HepG2 (cell line): ENCODE measurements at regions not wholly inside any gene's neighbourhood (a gene's known extent, or its start where the extent isn't known, plus 50 kb on each side); places are given as distances from the start of the nearest gene placed in this dataset.

Source experiments
- ATAC-seq: fragments of 200-7000 bp; cut with Tn5 transposase; 3 replicates; pipeline ENCODE4 v1.9.1; 2020; ENCODE audit warnings: mild to moderate bottlenecking, moderate library complexity
- BruUV-seq: library from RNA; stranded (reverse); fragments of 400-500 nt; replicated peaks from 2 replicates; lab custom pipeline; 2021; lab: Mats Ljungman, UMichigan
- CTCF ChIA-PET: fragments of 300-600 bp; formaldehyde crosslinking; extraction: SDS; loops from one replicate; lab custom pipeline; 2021; ENCODE audit warnings: low total read pairs, inconsistent platforms, low intra/inter-chr PET ratio; lab: Yijun Ruan, JAX
- POLR2A ChIA-PET: fragments of 350-600 bp; sonication (Branson Sonifier 250); formaldehyde crosslinking; loops from one replicate; lab custom pipeline; 2020; ENCODE audit warnings: antibody characterized with exemption, inconsistent platforms; lab: Yijun Ruan, JAX
- DNase-seq: peaks from one replicate; pipeline ENCODE4 v3.0.0-alpha.2; 2015; ENCODE audit warnings: low spot score
- FAIRE-seq: peaks from 3 replicates; lab custom pipeline; 2011; peaks lifted over from hg19 to GRCh38; lab: Jason Lieb, UNC
- H2AFZ ChIP-seq: one replicate; pipeline ENCODE4 v1.6.1; 2011; ENCODE audit warnings: low read length, inconsistent platforms
- H3K27ac ChIP-seq: fragments of 300-600 bp; 3 replicates; pipeline ENCODE4 v1.8.0; 2011; ENCODE audit warnings: mixed run types, mild to moderate bottlenecking, mixed read lengths, low read length, inconsistent platforms; ENCODE audit not compliant: insufficient read depth; ENCODE audit errors: extremely low read length
- H3K27me3 ChIP-seq, 2 experiments: fragments of 200-600 bp in 1 of 2; 2 replicates in 1 of 2; 3 replicates in 1 of 2; pipeline versions ENCODE4 v1.6.0 to v1.8.0; 2011; ENCODE audit warnings: low read length in 2 of 2, mild to moderate bottlenecking in 2 of 2, moderate library complexity in 2 of 2, inconsistent platforms in 1 of 2; ENCODE audit not compliant: insufficient read depth in 2 of 2, control insufficient read depth in 1 of 2
- H3K36me3 ChIP-seq, 2 experiments: fragments of 200-600 bp in 1 of 2; replicated peaks in 1 of 2; 2 replicates in 1 of 2; 3 replicates in 1 of 2; pipeline versions ENCODE4 v1.5.1 to v1.8.0; 2011; ENCODE audit warnings: low read length in 2 of 2, inconsistent platforms in 1 of 2; ENCODE audit not compliant: insufficient read depth in 2 of 2, control insufficient read depth in 1 of 2
- H3K4me1 ChIP-seq: 2 replicates; pipeline ENCODE4 v1.5.1; 2012; ENCODE audit warnings: low read length, inconsistent platforms; ENCODE audit not compliant: insufficient read depth
- H3K4me2 ChIP-seq: 2 replicates; pipeline ENCODE4 v1.6.0; 2011; ENCODE audit warnings: low read depth, low read length, inconsistent platforms
- H3K4me3 ChIP-seq, 3 experiments: fragments of 200-600 bp in 1 of 3; sonication (generic), shearing (Covaris generic) in 1 of 3; replicated peaks in 1 of 3; 2 replicates each; pipeline ENCODE4 v1.5.1; 2011 to 2016; ENCODE audit warnings: low read length in 3 of 3, inconsistent platforms in 2 of 3, low read depth in 2 of 3, mild to moderate bottlenecking in 2 of 3, control low read depth in 1 of 3, mixed read lengths in 1 of 3; ENCODE audit not compliant: insufficient read depth in 1 of 3
- H3K79me2 ChIP-seq: one replicate; pipeline ENCODE4 v1.6.1; 2011; ENCODE audit warnings: low read length, inconsistent platforms; ENCODE audit not compliant: insufficient read depth
- H3K9ac ChIP-seq: 2 replicates; pipeline ENCODE4 v1.6.0; 2011; ENCODE audit warnings: mild to moderate bottlenecking, low read depth, low read length, inconsistent platforms; ENCODE audit not compliant: insufficient read depth
- H3K9me3 ChIP-seq: 2 replicates; pipeline ENCODE4 v1.5.1; 2012; ENCODE audit warnings: mild to moderate bottlenecking, low read length
- H4K20me1 ChIP-seq: 2 replicates; pipeline ENCODE4 v1.6.0; 2011; ENCODE audit warnings: inconsistent platforms, mild to moderate bottlenecking, low read length, moderate library complexity; ENCODE audit not compliant: insufficient read depth
- EEA1 ChIP-seq: sonication (generic); formaldehyde crosslinking; IDR thresholded peaks from 2 replicates; pipeline ENCODE4 v1.5.1; 2020; ENCODE audit warnings: mild to moderate bottlenecking, missing genetic modification reagents, borderline replicate concordance
- MTA1 ChIP-seq: sonication (generic); formaldehyde crosslinking; IDR thresholded peaks from 2 replicates; pipeline ENCODE4 v1.4.0; 2020; ENCODE audit warnings: missing genetic modification reagents, mild to moderate bottlenecking, borderline replicate concordance
- SP5 ChIP-seq: IDR thresholded peaks from 2 replicates; pipeline ENCODE4 v1.6.1; 2016; ENCODE audit warnings: low read depth, borderline replicate concordance
- SUZ12 ChIP-seq: fragments of 150-350 bp; IDR thresholded peaks from 2 replicates; pipeline ENCODE4 v1.6.1; 2014; ENCODE audit warnings: low read depth, low read length
- TOPORS ChIP-seq: sonication (generic); formaldehyde crosslinking; IDR thresholded peaks from 2 replicates; pipeline ENCODE4 v1.8.0; 2023; ENCODE audit warnings: mild to moderate bottlenecking, missing genetic modification reagents
- ZBTB44 ChIP-seq: sonication (generic); formaldehyde crosslinking; IDR thresholded peaks from 2 replicates; pipeline ENCODE4 v1.4.0; 2020; ENCODE audit warnings: missing genetic modification reagents
- ZNF136 ChIP-seq: sonication (generic); formaldehyde crosslinking; IDR thresholded peaks from 2 replicates; pipeline ENCODE4 v1.8.1; 2022; ENCODE audit warnings: low read depth, mild to moderate bottlenecking, moderate library complexity, missing genetic modification reagents
- ZNF292 ChIP-seq: sonication (generic); formaldehyde crosslinking; IDR thresholded peaks from 2 replicates; pipeline ENCODE4 v1.8.1; 2022; ENCODE audit warnings: mild to moderate bottlenecking, low read depth, missing genetic modification reagents, borderline replicate concordance
- WGBS: methylation state at CpG from one replicate; pipeline ENCODE4 v1.1.6; 2017; ENCODE audit warnings: low lambda C conversion rate; 5-methylcytosine and 5-hydroxymethylcytosine counted together
- in situ Hi-C: cut with HindIII; loops from 2 replicates; pipeline ENCODE4 v1.10.0; 2017; ENCODE audit warnings: low pct_unique_long_range_greater_than_20kb; ENCODE audit not compliant: extremely low pct_ligation_motif_present
- intact Hi-C: fragments of 100-400 bp; cut with micrococcal nuclease; formaldehyde crosslinking; loops from one replicate; pipeline ENCODE4 v1.10.0; 2022; ENCODE audit not compliant: unreplicated experiment
- TF ChIP-seq, protein P1 (sequence below): IDR thresholded peaks from 2 replicates; pipeline ENCODE4 v1.6.1; 2016; ENCODE audit warnings: low read depth, control low read depth

- ChIA-PET CTCF (no interaction called here), POLR2A (no interaction called here)
- intact Hi-C loops: no loop called here
- no TSS peak for BruUV-seq
- no peak overlapping the region for H2AFZ ChIP-seq
- H3K4me2 ChIP-seq: no peak overlapping the region
- H3K4me3 ChIP-seq: no peak overlapping the region
- FAIRE-seq (no peak), ATAC-seq (no peak), DNase-seq (no peak)
- no peaks in the 10 kb centered on the region for H3K79me2 ChIP-seq
- H3K36me3 ChIP-seq: no peaks in the 10 kb centered on the region
- H3K4me1 ChIP-seq: no peaks in the 10 kb centered on the region
- H3K9me3 ChIP-seq: no peaks in the 10 kb centered on the region
- in situ Hi-C loops: no loop called here
- no peak overlapping the region for H3K27ac ChIP-seq
- TF ChIP-seq ZBTB44 (CRISPR knock-in tag): no peak
- no peaks in the 10 kb centered on the region for H4K20me1 ChIP-seq
- 23% methylated on average over 2 of the region's 2 CpGs for WGBS
- H3K27me3 ChIP-seq: no peaks in the 10 kb centered on the region
- H3K9ac ChIP-seq: no peak overlapping the region
These were observed 158.4 kb downstream of the PDHA2 start for GRCh38 chr4:95998311-95998710.

DNA sequence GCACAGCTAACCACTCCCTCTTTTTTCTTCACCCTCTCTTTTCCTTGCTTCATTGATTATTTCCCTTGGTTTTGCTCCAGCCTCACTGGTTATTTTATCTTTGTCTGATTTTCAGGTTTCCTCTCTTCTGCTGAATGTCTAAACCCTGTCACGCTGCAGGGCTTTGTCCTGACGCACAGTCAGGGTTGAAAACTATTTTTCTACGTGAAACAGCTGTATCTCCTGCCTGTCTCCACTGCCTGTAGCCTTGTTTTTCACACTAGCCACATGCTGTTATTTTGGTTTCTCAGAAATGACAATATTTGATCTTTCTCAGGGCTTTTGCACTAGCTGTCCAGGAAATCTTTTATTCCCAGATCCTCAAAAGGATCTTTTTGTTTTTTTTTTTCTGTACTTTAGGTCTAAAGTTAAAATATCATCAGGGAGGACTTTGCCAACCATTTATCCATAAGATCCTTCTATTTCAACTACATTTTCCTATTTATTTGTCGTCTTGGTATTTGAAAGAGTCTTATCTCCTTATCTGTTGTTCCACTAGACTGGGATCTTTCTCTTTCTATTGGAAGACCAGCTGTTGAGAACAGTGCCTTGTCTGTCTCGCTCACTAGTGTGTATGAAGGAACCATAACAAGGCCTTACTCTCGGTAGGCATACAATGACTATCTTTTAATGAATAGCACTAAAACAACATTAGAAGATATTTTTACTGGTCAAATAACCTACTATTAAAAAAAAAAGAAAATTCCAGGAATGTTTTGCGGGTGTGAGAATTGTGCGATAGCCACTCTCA is 164.3 kb downstream of the PDHA2 start:
- Histone ChIP-seq H3K36me3 (no peaks in the 10 kb centered on the region), H3K4me2 (no peak overlapping the region), H3K27me3 (no peaks in the 10 kb centered on the region), H4K20me1 (no peaks in the 10 kb centered on the region), H3K4me3 (no peak overlapping the region), H3K27ac (no peak overlapping the region), H3K9me3 (no peaks in the 10 kb centered on the region), H3K9ac (no peak overlapping the region), H3K79me2 (no peaks in the 10 kb centered on the region)
- in situ Hi-C loops: no loop called here
- ChIA-PET POLR2A (no interaction called here), CTCF (no interaction called here)
- WGBS: 16% methylated on average over 8 of the region's 8 CpGs
- DNase-seq (no peak), ATAC-seq (no peak), FAIRE-seq (no peak)
- BruUV-seq: no TSS peak
- TF ChIP-seq ZNF292 (CRISPR knock-in tag) (no peak), EEA1 (CRISPR knock-in tag) (no peak), MTA1 (CRISPR knock-in tag) (no peak), SUZ12 (no peak), TOPORS (CRISPR knock-in tag) (no peak), ZNF136 (no peak), SP5 (CRISPR knock-in tag) (no peak)
- TF ChIP-seq, protein P1, sequence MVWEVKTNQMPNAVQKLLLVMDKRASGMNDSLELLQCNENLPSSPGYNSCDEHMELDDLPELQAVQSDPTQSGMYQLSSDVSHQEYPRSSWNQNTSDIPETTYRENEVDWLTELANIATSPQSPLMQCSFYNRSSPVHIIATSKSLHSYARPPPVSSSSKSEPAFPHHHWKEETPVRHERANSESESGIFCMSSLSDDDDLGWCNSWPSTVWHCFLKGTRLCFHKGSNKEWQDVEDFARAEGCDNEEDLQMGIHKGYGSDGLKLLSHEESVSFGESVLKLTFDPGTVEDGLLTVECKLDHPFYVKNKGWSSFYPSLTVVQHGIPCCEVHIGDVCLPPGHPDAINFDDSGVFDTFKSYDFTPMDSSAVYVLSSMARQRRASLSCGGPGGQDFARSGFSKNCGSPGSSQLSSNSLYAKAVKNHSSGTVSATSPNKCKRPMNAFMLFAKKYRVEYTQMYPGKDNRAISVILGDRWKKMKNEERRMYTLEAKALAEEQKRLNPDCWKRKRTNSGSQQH (CRISPR knock-in tag): no peak
- TF ChIP-seq, all 625 proteins: peak for 0
- intact Hi-C loops: no loop called here
- no peak overlapping the region for H2AFZ ChIP-seq
- no peaks in the 10 kb centered on the region for H3K4me1 ChIP-seq
